Chondrocyte (in vitro differentiated cells): ENCODE measurements at regions not wholly inside any gene's neighbourhood (a gene's known extent, or its start where the extent isn't known, plus 50 kb on each side); places are given as distances from the start of the nearest gene placed in this dataset.

Experiments used
- DNase-seq: peaks from one replicate; pipeline ENCODE4 v3.0.0; 2021; ENCODE audit warnings: mixed read lengths, low spot score
- H3K27ac Mint-ChIP-seq: one replicate; pipeline ENCODE4 v1.8.0; 2021; ENCODE audit warnings: mild to moderate bottlenecking, moderate library complexity, mixed read lengths; ENCODE audit not compliant: unreplicated experiment
- H3K27me3 Mint-ChIP-seq: 2 replicates; pipeline ENCODE4 v1.8.0; 2021; ENCODE audit warnings: low read depth, mixed read lengths
- H3K36me3 Mint-ChIP-seq: 2 replicates; pipeline ENCODE4 v1.8.0; 2021; ENCODE audit warnings: low read depth, mixed read lengths
- H3K4me1 Mint-ChIP-seq: 2 replicates; pipeline ENCODE4 v1.8.0; 2021; ENCODE audit warnings: low read depth, mild to moderate bottlenecking, mixed read lengths
- H3K4me3 Mint-ChIP-seq: one replicate; pipeline ENCODE4 v1.8.0; 2021; ENCODE audit warnings: mild to moderate bottlenecking, moderate library complexity, mixed read lengths; ENCODE audit not compliant: unreplicated experiment
- H3K9me3 Mint-ChIP-seq: 2 replicates; pipeline ENCODE4 v1.8.0; 2021; ENCODE audit warnings: low read depth, mixed read lengths
- TF ChIP-seq, protein P1 (sequence below): fragments of 200-600 bp; sonication (generic); IDR thresholded peaks from 2 replicates; pipeline ENCODE4 v1.5.0; 2021; ENCODE audit warnings: antibody characterized with exemption, mild to moderate bottlenecking, moderate library complexity

DNA sequence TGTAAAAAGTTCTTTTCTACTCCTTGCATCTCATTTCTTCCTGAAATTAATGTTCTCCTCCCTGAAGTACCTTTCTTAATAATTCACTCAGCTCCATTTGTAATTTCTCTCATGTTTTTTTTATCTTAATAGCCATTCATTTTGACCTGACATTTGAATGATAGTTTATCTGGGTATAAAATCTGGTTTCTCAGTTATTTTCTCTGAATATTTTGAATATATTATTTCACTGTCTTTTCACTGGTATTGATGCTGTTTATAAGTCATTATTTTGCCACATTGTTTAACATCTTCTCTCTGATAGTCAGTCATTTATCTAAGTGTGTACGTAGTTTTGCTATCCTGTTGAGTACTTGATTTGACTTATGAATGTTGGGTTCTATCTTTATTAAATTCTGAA is 68.8 kb upstream of the ARHGAP18 start:
- peak overlapping the region; percentile 43 for H3K27ac Mint-ChIP-seq
- no peaks in the 10 kb centered on the region for H3K27me3 Mint-ChIP-seq
- TF ChIP-seq, protein P1, sequence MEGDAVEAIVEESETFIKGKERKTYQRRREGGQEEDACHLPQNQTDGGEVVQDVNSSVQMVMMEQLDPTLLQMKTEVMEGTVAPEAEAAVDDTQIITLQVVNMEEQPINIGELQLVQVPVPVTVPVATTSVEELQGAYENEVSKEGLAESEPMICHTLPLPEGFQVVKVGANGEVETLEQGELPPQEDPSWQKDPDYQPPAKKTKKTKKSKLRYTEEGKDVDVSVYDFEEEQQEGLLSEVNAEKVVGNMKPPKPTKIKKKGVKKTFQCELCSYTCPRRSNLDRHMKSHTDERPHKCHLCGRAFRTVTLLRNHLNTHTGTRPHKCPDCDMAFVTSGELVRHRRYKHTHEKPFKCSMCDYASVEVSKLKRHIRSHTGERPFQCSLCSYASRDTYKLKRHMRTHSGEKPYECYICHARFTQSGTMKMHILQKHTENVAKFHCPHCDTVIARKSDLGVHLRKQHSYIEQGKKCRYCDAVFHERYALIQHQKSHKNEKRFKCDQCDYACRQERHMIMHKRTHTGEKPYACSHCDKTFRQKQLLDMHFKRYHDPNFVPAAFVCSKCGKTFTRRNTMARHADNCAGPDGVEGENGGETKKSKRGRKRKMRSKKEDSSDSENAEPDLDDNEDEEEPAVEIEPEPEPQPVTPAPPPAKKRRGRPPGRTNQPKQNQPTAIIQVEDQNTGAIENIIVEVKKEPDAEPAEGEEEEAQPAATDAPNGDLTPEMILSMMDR = no peak
- H3K36me3 Mint-ChIP-seq = peaks cover 11% of the 10 kb centered on the region
- peaks cover 32% of the 10 kb centered on the region for H3K9me3 Mint-ChIP-seq
- DNase-seq = no peak
- peaks cover 8% of the 10 kb centered on the region for H3K4me1 Mint-ChIP-seq
- H3K4me3 Mint-ChIP-seq = no peak overlapping the region

GRCh38 chr6:129777371-129777770 is 67.4 kb upstream of the ARHGAP18 start:
- Mint-ChIP-seq H3K4me3 (no peak overlapping the region), H3K27me3 (no peaks in the 10 kb centered on the region), H3K9me3 (peaks cover 29% of the 10 kb centered on the region), H3K27ac (no peak overlapping the region), H3K36me3 (peaks cover 7% of the 10 kb centered on the region), H3K4me1 (peaks cover 8% of the 10 kb centered on the region)
- TF ChIP-seq, protein P1 = no peak
- no peak for DNase-seq

DNA sequence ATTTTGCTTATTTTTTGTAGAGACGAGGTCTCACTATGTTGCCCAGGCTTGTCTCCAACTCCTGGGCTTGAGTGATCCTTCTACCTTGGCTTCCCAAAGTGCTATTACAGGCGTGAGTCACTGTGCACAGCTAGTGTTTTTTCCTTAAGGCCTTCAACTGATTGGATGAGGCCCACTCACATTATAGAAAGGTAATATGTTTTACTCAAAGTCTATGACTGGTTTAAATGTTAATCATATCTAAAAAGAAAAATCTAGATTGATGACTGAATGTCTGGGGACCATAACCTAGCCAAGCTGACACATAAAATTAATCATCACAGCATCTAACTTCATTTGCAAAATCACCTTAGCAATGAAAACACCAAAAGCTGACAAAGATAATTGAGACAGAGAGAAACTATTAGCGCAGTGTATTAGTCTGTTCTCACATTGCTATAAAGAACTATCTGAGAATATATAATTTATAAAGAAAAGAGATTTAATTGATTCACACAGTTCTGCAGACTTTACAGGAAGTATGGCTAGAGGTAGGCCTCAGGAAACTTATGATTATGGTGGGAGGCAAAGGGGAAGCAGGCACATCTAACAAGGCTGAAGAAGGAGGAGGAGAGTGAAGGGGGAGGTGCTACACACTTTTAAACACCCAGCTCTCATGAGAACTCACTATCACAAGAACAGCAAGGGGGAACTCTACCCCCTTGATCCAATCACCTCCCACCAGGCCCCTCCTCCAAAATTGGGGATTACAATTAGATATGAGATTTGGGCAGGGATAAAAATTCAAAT is 66.8 kb upstream of the ARHGAP18 start:
- peaks cover 2% of the 10 kb centered on the region for H3K27me3 Mint-ChIP-seq
- H3K27ac Mint-ChIP-seq = no peak overlapping the region
- H3K9me3 Mint-ChIP-seq = peaks cover 29% of the 10 kb centered on the region
- H3K4me3 Mint-ChIP-seq = no peak overlapping the region
- no peak for DNase-seq
- TF ChIP-seq, protein P1 = no peak
- H3K4me1 Mint-ChIP-seq = peaks cover 8% of the 10 kb centered on the region
- peaks cover 7% of the 10 kb centered on the region for H3K36me3 Mint-ChIP-seq

DNA sequence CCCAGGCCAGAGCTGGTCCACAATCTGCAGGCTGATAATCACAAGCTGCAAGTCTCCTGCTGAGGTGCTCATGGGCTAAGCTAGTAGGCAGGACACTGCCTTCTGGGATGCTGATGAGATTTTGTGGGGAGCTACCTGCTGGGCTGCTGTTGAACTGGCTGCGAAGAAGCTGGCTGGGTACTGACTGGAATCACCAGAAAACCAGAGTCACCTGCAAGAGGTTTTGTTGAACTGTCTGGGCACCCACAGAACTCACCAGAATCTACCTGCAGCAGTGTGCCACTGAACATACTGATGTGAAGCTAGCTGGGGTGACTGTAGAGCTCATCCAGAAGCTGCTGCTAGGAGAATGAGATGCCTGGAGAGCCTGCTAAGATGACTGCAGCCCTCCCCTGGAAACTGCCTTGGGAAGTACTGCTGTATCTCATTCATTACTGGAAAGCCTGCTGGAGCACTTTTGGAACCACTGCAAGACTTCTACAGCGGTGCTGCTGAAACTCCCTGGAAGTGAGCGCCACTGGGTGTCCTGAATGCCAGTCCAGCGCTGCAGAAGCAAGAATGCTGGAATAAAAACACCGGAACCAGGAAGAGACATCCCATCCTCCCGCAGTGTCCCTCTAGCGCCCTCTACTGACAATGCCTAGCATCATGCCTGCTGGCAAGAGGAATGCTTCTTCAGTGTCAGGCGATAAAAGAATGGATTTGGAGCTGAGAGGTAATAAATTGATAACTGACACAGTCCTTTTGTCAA is 64.9 kb upstream of the ARHGAP18 start:
- Mint-ChIP-seq H3K4me1 (peaks cover 8% of the 10 kb centered on the region), H3K27me3 (peaks cover 2% of the 10 kb centered on the region), H3K27ac (no peak overlapping the region), H3K36me3 (peaks cover 7% of the 10 kb centered on the region), H3K4me3 (peak overlapping the region; percentile 64), H3K9me3 (peaks cover 22% of the 10 kb centered on the region)
- no peak for DNase-seq
- TF ChIP-seq, protein P1 = peak; percentile 96

GRCh38 chr6:129773304-129773703 is 63.3 kb upstream of the ARHGAP18 start:
- H3K27ac Mint-ChIP-seq = no peak overlapping the region
- H3K4me1 Mint-ChIP-seq = peaks cover 8% of the 10 kb centered on the region
- H3K4me3 Mint-ChIP-seq = no peak overlapping the region
- H3K27me3 Mint-ChIP-seq = peaks cover 2% of the 10 kb centered on the region
- DNase-seq = no peak
- peaks cover 10% of the 10 kb centered on the region for H3K9me3 Mint-ChIP-seq
- TF ChIP-seq, protein P1 = no peak
- peaks cover 4% of the 10 kb centered on the region for H3K36me3 Mint-ChIP-seq
